Kidney epithelial cell (primary cell): ENCODE measurements at regions not wholly inside any gene's neighbourhood (a gene's known extent, or its start where the extent isn't known, plus 50 kb on each side); places are given as distances from the start of the nearest gene placed in this dataset.

Experiments used
- DNase-seq: peaks from one replicate; pipeline ENCODE4 v3.0.0-alpha.2; 2010; ENCODE audit warnings: low read depth
- H3K27me3 ChIP-seq: 2 replicates; pipeline ENCODE4 v1.6.0; 2011; ENCODE audit warnings: low read length; ENCODE audit not compliant: control insufficient read depth, insufficient read depth
- H3K36me3 ChIP-seq: 2 replicates; pipeline ENCODE4 v1.5.1; 2011; ENCODE audit warnings: low read length; ENCODE audit not compliant: control insufficient read depth, insufficient read depth
- H3K4me3 ChIP-seq: 2 replicates; pipeline ENCODE4 v1.5.1; 2011; ENCODE audit warnings: low read depth, mild to moderate bottlenecking, control low read depth, low read length
- CTCF ChIP-seq: IDR thresholded peaks from 2 replicates; pipeline ENCODE4 v1.5.1; 2011; ENCODE audit warnings: mild to moderate bottlenecking, moderate library complexity, low read length, control low read depth, inconsistent platforms; ENCODE audit not compliant: insufficient read depth, poor library complexity, severe bottlenecking

- no peak for DNase-seq
- no peak for TF ChIP-seq CTCF
- no peaks in the 10 kb centered on the region for H3K36me3 ChIP-seq
- H3K27me3 ChIP-seq: no peaks in the 10 kb centered on the region
- H3K4me3 ChIP-seq: no peak overlapping the region
Observed at GRCh38 chr3:117545484-117545883, 835.9 kb downstream of the TUSC7 start.

- Histone ChIP-seq H3K27me3 (no peaks in the 10 kb centered on the region), H3K4me3 (no peak overlapping the region), H3K36me3 (no peaks in the 10 kb centered on the region)
- peak; percentile 78 for DNase-seq
- TF ChIP-seq CTCF: no peak
Observed at GRCh38 chr3:117547956-117548550, 838.5 kb downstream of the TUSC7 start.

GRCh38 chr3:117548600-117548999 is 839.0 kb downstream of the TUSC7 start:
- DNase-seq: no peak
- Histone ChIP-seq H3K36me3 (no peaks in the 10 kb centered on the region), H3K27me3 (no peaks in the 10 kb centered on the region), H3K4me3 (no peak overlapping the region)
- TF ChIP-seq CTCF: no peak

- Histone ChIP-seq H3K4me3 (no peak overlapping the region), H3K27me3 (no peaks in the 10 kb centered on the region), H3K36me3 (no peaks in the 10 kb centered on the region)
- DNase-seq: no peak
- TF ChIP-seq CTCF: no peak
Observed at GRCh38 chr3:117549716-117550115, 840.1 kb downstream of the TUSC7 start.

GRCh38 chr3:117550766-117551165 is 841.2 kb downstream of the TUSC7 start:
- no peak for TF ChIP-seq CTCF
- no peaks in the 10 kb centered on the region for H3K36me3 ChIP-seq
- no peaks in the 10 kb centered on the region for H3K27me3 ChIP-seq
- no peak for DNase-seq
- H3K4me3 ChIP-seq: no peak overlapping the region

GRCh38 chr3:117553461-117553860 is 843.9 kb downstream of the TUSC7 start:
- TF ChIP-seq CTCF: no peak
- no peaks in the 10 kb centered on the region for H3K27me3 ChIP-seq
- H3K4me3 ChIP-seq: no peak overlapping the region
- peak; percentile 38 for DNase-seq
- no peaks in the 10 kb centered on the region for H3K36me3 ChIP-seq
